SK-N-SH (cell line): ENCODE measurements at regions not wholly inside any gene's neighbourhood (a gene's known extent, or its start where the extent isn't known, plus 50 kb on each side); places are given as distances from the start of the nearest gene placed in this dataset.

Experiments
- CTCF ChIA-PET: fragments of 300-600, 350-600 bp; formaldehyde crosslinking; extraction: SDS; loops from one replicate; lab custom pipeline; 2021; lab: Yijun Ruan, JAX
- POLR2A ChIA-PET: fragments of 350-600 bp; sonication (Branson Sonifier 250); formaldehyde crosslinking; extraction: SDS; loops from one replicate; lab custom pipeline; 2020; ENCODE audit warnings: antibody characterized with exemption, inconsistent platforms; lab: Yijun Ruan, JAX
- DNase-seq: peaks from one replicate; pipeline ENCODE4 v3.0.0; 2012
- H2AFZ ChIP-seq: fragments of 200-600 bp; sonication (generic); 2 replicates; pipeline ENCODE4 v1.8.1; 2016; ENCODE audit warnings: antibody characterized with exemption, mild to moderate bottlenecking, low read depth
- H3F3A ChIP-seq: fragments of 200-600 bp; sonication (generic); replicated peaks from 2 replicates; pipeline ENCODE3; 2016; ENCODE audit warnings: antibody characterized with exemption, mild to moderate bottlenecking; ENCODE audit not compliant: insufficient read depth
- H3K27ac ChIP-seq, 2 experiments: fragments of 200-500 bp in 1 of 2; fragments of 200-600 bp in 1 of 2; sonication (Bioruptor generic) in 1 of 2; sonication (generic), shearing (Covaris generic) in 1 of 2; 2 replicates each; pipeline versions ENCODE4 v1.5.1 to v1.6.1; 2014 to 2016; ENCODE audit warnings: low read depth in 2 of 2, inconsistent platforms in 1 of 2, low read length in 1 of 2, mild to moderate bottlenecking in 1 of 2, mixed read lengths in 1 of 2
- H3K27me3 ChIP-seq: fragments of 200-600 bp; sonication (generic), shearing (Covaris generic); 2 replicates; pipeline ENCODE4 v1.6.1; 2016; ENCODE audit warnings: mixed run types; ENCODE audit not compliant: insufficient read depth
- H3K36me3 ChIP-seq, 2 experiments: fragments of 200-500 bp in 1 of 2; fragments of 200-600 bp in 1 of 2; sonication (Bioruptor generic) in 1 of 2; sonication (generic) in 1 of 2; replicated peaks in 1 of 2; 2 replicates each; pipeline versions ENCODE3 to v1.5.1; 2014 to 2016; ENCODE audit warnings: low read length in 1 of 2, mild to moderate bottlenecking in 1 of 2; ENCODE audit not compliant: insufficient read depth in 2 of 2, control insufficient read depth in 1 of 2
- H3K4me1 ChIP-seq, 2 experiments: fragments of 200-500 bp in 1 of 2; fragments of 200-600 bp in 1 of 2; sonication (Bioruptor generic) in 1 of 2; sonication (generic), shearing (Covaris generic) in 1 of 2; 2 replicates each; pipeline versions ENCODE4 v1.5.1 to v1.6.1; 2014 to 2016; ENCODE audit warnings: low read depth in 1 of 2, low read length in 1 of 2, mixed run types in 1 of 2; ENCODE audit not compliant: insufficient read depth in 2 of 2, control insufficient read depth in 1 of 2
- H3K4me2 ChIP-seq: fragments of 200-600 bp; sonication (generic), shearing (Covaris generic); 2 replicates; pipeline ENCODE4 v1.6.1; 2017; ENCODE audit warnings: mixed run types
- H3K4me3 ChIP-seq, 2 experiments: fragments of 200-500 bp in 1 of 2; fragments of 200-600 bp in 1 of 2; sonication (Bioruptor generic) in 1 of 2; sonication (generic), shearing (Covaris generic) in 1 of 2; 2 replicates each; pipeline versions ENCODE4 v1.5.1 to v1.8.1; 2014 to 2016; ENCODE audit warnings: low read depth in 2 of 2, inconsistent platforms in 1 of 2, low read length in 1 of 2, mild to moderate bottlenecking in 1 of 2, mixed read lengths in 1 of 2, moderate library complexity in 1 of 2
- H3K79me2 ChIP-seq: fragments of 200-600 bp; sonication (generic); 2 replicates; pipeline ENCODE4 v1.8.1; 2017; ENCODE audit warnings: mild to moderate bottlenecking; ENCODE audit not compliant: insufficient read depth
- H3K9ac ChIP-seq: fragments of 200-600 bp; sonication (generic); 2 replicates; pipeline ENCODE4 v1.6.1; 2017; ENCODE audit warnings: mixed run types
- H3K9me2 ChIP-seq: fragments of 200-600 bp; sonication (generic); 2 replicates; pipeline ENCODE4 v1.6.1; 2017; ENCODE audit warnings: mixed run types
- H3K9me3 ChIP-seq: fragments of 200-600 bp; sonication (generic); 2 replicates; pipeline ENCODE4 v1.6.1; 2017; ENCODE audit warnings: mixed run types, mild to moderate bottlenecking, moderate library complexity
- H4K20me1 ChIP-seq: fragments of 200-600 bp; sonication (generic); 2 replicates; pipeline ENCODE4 v1.6.1; 2017; ENCODE audit warnings: mild to moderate bottlenecking, mixed run types; ENCODE audit not compliant: insufficient read depth
- ELF1 ChIP-seq: IDR thresholded peaks from 2 replicates; pipeline ENCODE4 v1.4.0; 2012
- EP300 ChIP-seq, 2 experiments: IDR thresholded peaks; 2 replicates each; pipeline versions ENCODE4 v1.4.0 to v1.6.1; 2012; ENCODE audit warnings: borderline replicate concordance in 1 of 2, low read depth in 1 of 2, low read length in 1 of 2
- EZH2phosphoT487 ChIP-seq: fragments of 200-600 bp; sonication (generic); IDR thresholded peaks from 2 replicates; pipeline ENCODE4 v1.6.1; 2017; ENCODE audit warnings: low read depth, mixed run types, mild to moderate bottlenecking, antibody characterized with exemption, moderate library complexity, borderline replicate concordance
- GATA2 ChIP-seq: sonication (generic); formaldehyde crosslinking; IDR thresholded peaks from 2 replicates; pipeline ENCODE4 v1.5.0; 2020; ENCODE audit warnings: mild to moderate bottlenecking, missing genetic modification reagents
- JUND ChIP-seq: IDR thresholded peaks from 2 replicates; pipeline ENCODE4 v1.4.0; 2012
- MXI1 ChIP-seq: IDR thresholded peaks from 2 replicates; pipeline ENCODE4 v1.6.1; 2012; ENCODE audit warnings: mild to moderate bottlenecking, low read depth, low read length, improper control_type of control experiment
- NFIC ChIP-seq: IDR thresholded peaks from 2 replicates; pipeline ENCODE4 v1.4.0; 2012; ENCODE audit warnings: borderline replicate concordance
- NRF1 ChIP-seq: IDR thresholded peaks from 2 replicates; pipeline ENCODE4 v1.6.1; 2012; ENCODE audit warnings: low read depth, mild to moderate bottlenecking, low read length
- RAD21 ChIP-seq: IDR thresholded peaks from 2 replicates; pipeline ENCODE4 v1.6.1; 2012; ENCODE audit warnings: mild to moderate bottlenecking, low read length
- RCOR1 ChIP-seq: fragments of 150-350 bp; IDR thresholded peaks from 2 replicates; pipeline ENCODE4 v1.6.1; 2017; ENCODE audit warnings: antibody characterized with exemption, low read length
- RFX5 ChIP-seq: IDR thresholded peaks from 2 replicates; pipeline ENCODE4 v1.6.1; 2012; ENCODE audit warnings: mild to moderate bottlenecking, improper control_type of control experiment, low read length
- RXRA ChIP-seq: IDR thresholded peaks from 2 replicates; pipeline ENCODE4 v1.4.0; 2012; ENCODE audit warnings: low read depth, mild to moderate bottlenecking, borderline replicate concordance
- SMC3 ChIP-seq: IDR thresholded peaks from 2 replicates; pipeline ENCODE4 v1.6.1; 2012; ENCODE audit warnings: low read depth, low read length, improper control_type of control experiment
- TAF1 ChIP-seq: IDR thresholded peaks from 2 replicates; pipeline ENCODE4 v1.6.1; 2012; ENCODE audit warnings: low read depth, mild to moderate bottlenecking, low read length, moderate library complexity, borderline replicate concordance
- TCF12 ChIP-seq: IDR thresholded peaks from 2 replicates; pipeline ENCODE4 v1.4.0; 2012
- TEAD4 ChIP-seq: IDR thresholded peaks from 2 replicates; pipeline ENCODE4 v1.4.0; 2012; ENCODE audit warnings: mild to moderate bottlenecking, borderline replicate concordance; ENCODE audit not compliant: insufficient read depth
- YY1 ChIP-seq: IDR thresholded peaks from 2 replicates; pipeline ENCODE4 v1.4.0; 2012; ENCODE audit warnings: low read depth, mild to moderate bottlenecking
- WGBS: methylation state at CpG from one replicate; pipeline ENCODE4 v1.1.6; 2017; ENCODE audit warnings: low lambda C conversion rate; 5-methylcytosine and 5-hydroxymethylcytosine counted together
- TF ChIP-seq, protein P1 (sequence below): IDR thresholded peaks from 2 replicates; pipeline ENCODE4 v1.6.1; 2012; ENCODE audit warnings: mild to moderate bottlenecking, low read depth, low read length, moderate library complexity
- TF ChIP-seq, protein P2 (sequence below): fragments of 150-350 bp; IDR thresholded peaks from 2 replicates; pipeline ENCODE4 v1.6.1; 2017; ENCODE audit warnings: antibody characterized with exemption, low read length, low read depth, borderline replicate concordance

DNA sequence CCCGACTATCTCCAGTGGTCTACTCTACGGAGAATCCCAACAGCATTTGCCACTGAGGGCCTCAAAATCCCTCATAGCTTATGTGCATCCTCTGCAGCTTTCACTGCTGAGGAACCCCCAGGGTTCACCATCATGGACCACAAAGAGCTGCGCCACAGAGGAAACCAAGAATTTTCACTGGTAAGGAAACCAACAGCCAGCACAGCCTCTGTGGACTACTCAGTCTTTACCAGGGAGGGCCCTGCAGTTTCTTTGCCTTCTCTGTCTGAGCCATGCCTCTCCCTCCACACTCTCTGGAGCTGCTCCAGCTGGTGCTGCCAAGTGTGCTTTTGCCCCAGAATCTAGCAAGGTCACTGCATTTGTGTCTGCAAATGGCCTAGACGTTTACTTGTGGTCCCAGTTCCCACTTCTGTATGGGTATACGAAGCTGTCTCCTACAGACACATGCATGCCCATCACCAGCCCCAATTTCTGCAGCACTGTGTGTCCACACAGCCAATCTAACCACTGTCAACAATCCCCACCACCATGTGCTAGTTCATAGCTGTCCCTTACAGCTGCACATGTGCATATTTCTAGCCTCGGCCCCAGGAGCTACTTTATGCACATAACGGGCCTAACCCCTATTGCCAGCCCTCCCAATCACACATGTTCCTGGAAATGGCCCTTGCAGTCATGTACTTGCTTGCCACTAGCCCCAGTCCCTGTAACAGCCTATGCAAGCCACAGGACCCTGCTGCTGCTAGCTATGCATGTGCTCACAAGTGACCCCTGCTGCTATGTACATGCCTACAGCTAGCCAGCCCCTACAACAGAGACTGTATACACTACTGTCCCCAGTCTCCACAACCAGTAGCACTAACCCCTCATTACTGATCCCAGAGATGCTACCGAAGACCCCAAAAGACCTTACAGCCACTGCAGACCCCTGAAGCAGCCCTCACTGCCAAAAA lies 1437.4 kb downstream of the CDH11 start (continued):
- TF ChIP-seq, protein P1, sequence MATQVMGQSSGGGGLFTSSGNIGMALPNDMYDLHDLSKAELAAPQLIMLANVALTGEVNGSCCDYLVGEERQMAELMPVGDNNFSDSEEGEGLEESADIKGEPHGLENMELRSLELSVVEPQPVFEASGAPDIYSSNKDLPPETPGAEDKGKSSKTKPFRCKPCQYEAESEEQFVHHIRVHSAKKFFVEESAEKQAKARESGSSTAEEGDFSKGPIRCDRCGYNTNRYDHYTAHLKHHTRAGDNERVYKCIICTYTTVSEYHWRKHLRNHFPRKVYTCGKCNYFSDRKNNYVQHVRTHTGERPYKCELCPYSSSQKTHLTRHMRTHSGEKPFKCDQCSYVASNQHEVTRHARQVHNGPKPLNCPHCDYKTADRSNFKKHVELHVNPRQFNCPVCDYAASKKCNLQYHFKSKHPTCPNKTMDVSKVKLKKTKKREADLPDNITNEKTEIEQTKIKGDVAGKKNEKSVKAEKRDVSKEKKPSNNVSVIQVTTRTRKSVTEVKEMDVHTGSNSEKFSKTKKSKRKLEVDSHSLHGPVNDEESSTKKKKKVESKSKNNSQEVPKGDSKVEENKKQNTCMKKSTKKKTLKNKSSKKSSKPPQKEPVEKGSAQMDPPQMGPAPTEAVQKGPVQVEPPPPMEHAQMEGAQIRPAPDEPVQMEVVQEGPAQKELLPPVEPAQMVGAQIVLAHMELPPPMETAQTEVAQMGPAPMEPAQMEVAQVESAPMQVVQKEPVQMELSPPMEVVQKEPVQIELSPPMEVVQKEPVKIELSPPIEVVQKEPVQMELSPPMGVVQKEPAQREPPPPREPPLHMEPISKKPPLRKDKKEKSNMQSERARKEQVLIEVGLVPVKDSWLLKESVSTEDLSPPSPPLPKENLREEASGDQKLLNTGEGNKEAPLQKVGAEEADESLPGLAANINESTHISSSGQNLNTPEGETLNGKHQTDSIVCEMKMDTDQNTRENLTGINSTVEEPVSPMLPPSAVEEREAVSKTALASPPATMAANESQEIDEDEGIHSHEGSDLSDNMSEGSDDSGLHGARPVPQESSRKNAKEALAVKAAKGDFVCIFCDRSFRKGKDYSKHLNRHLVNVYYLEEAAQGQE: no peak
- TF ChIP-seq EP300 (IDR thresholded peaks at IDR 0.05; ENCODE audit: borderline replicate concordance in 1 of 2, low read depth in 1 of 2, low read length in 1 of 2): no peak
- no peak for TF ChIP-seq YY1
- TF ChIP-seq TAF1: no peak

DNA sequence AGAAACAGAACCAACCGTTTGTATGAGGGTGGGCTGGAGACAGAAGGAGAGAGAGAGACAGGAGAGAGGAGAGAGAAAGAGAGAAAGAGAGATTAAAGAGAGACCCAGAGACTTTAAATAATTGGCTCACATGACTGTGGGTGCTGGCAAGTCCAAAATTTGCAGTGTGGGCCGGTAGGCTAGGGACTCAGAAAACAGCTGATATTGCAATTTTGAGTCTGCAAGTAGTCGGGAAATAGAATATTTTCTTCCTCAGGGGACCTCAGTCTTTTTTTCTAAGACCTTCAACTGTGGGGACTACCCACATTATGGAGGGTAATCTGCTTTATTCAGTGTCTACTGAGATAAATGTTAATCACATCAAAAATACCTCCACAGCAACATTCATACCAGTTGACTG lies 1439.0 kb downstream of the CDH11 start:
- TF ChIP-seq MXI1 (no peak), TAF1 (no peak), SMC3 (no peak), RCOR1 (no peak), ELF1 (no peak), NRF1 (no peak), NFIC (no peak), TCF12 (no peak), GATA2 (CRISPR knock-in tag) (no peak), RAD21 (no peak), JUND (no peak), EZH2phosphoT487 (no peak), RFX5 (no peak), EP300 (IDR thresholded peaks at IDR 0.05; ENCODE audit: borderline replicate concordance in 1 of 2, low read depth in 1 of 2, low read length in 1 of 2) (no peak), RXRA (no peak), TEAD4 (no peak)
- TF ChIP-seq, protein P2, sequence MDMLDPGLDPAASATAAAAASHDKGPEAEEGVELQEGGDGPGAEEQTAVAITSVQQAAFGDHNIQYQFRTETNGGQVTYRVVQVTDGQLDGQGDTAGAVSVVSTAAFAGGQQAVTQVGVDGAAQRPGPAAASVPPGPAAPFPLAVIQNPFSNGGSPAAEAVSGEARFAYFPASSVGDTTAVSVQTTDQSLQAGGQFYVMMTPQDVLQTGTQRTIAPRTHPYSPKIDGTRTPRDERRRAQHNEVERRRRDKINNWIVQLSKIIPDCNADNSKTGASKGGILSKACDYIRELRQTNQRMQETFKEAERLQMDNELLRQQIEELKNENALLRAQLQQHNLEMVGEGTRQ: no peak
- TF ChIP-seq, all 33 proteins: peak for 0
- H4K20me1 ChIP-seq: no peaks in the 10 kb centered on the region
- no peaks in the 10 kb centered on the region for H3K36me3 ChIP-seq
- no peaks in the 10 kb centered on the region for H3F3A ChIP-seq
- WGBS: 35% methylated on average over 3 of the region's 3 CpGs
- no peaks in the 10 kb centered on the region for H3K27me3 ChIP-seq
- no peak overlapping the region for H3K4me3 ChIP-seq
- POLR2A ChIA-PET: no interaction called here
- no peaks in the 10 kb centered on the region for H3K79me2 ChIP-seq
- no peaks in the 10 kb centered on the region for H3K9me3 ChIP-seq
- H3K9ac ChIP-seq: no peak overlapping the region
- H2AFZ ChIP-seq: no peak overlapping the region
- CTCF ChIA-PET: no interaction called here
- no peak for DNase-seq
- no peak overlapping the region for H3K27ac ChIP-seq
- no peaks in the 10 kb centered on the region for H3K9me2 ChIP-seq
- no peaks in the 10 kb centered on the region for H3K4me1 ChIP-seq
- no peak overlapping the region for H3K4me2 ChIP-seq
